ENCODE measurements at regions not wholly inside any gene's neighbourhood (a gene's known extent, or its start where the extent isn't known, plus 50 kb on each side); places are given as distances from the start of the nearest gene placed in this dataset.

GRCh38 chr16:86257546-86257945 lies 252.8 kb upstream of the FOXF1 start:
- no peak for TF ChIP-seq CTCF (conservative IDR thresholded peaks at IDR 0.05)
- TF ChIP-seq ZFX (IDR thresholded peaks at IDR 0.05) = no peak

Data from C4-2B (cell line).